NB4 (cell line): ENCODE measurements at regions not wholly inside any gene's neighbourhood (a gene's known extent, or its start where the extent isn't known, plus 50 kb on each side); places are given as distances from the start of the nearest gene placed in this dataset.

Experiments
- CTCF ChIP-seq: IDR thresholded peaks from one replicate; pipeline ENCODE4 v1.5.1; 2012; ENCODE audit warnings: low read depth, low read length
- POLR2A ChIP-seq: IDR thresholded peaks from 2 replicates; pipeline ENCODE4 v1.6.1; 2011; ENCODE audit warnings: mild to moderate bottlenecking; ENCODE audit not compliant: insufficient read length; ENCODE audit errors: extremely low read depth

- TF ChIP-seq CTCF (no peak), POLR2A (no peak)
These were observed 198.8 kb downstream of the TEX36 start for GRCh38 chr10:125484035-125484732.
